Transverse colon (tissue), 4 donors: ENCODE measurements at regions not wholly inside any gene's neighbourhood (a gene's known extent, or its start where the extent isn't known, plus 50 kb on each side); places are given as distances from the start of the nearest gene placed in this dataset.
A peak's percentile ranks its signal among the peaks of the same experiment; 100 is the strongest.

Source experiments
- DNase-seq: peaks from one replicate; pipeline ENCODE4 v3.0.0-alpha.2; 2019
- H3K27ac ChIP-seq, 4 donors: fragments of 200-600 bp; sonication (generic); 2 replicates each; pipeline ENCODE4 v1.5.1; 2016 to 2018; ENCODE audit warnings: inconsistent platforms in 4 of 4
- H3K27me3 ChIP-seq: fragments of 200-600 bp; sonication (generic); 2 replicates; pipeline ENCODE4 v1.5.1; 2017; ENCODE audit warnings: inconsistent platforms
- H3K36me3 ChIP-seq, 4 donors: fragments of 200-600 bp; sonication (generic); 2 replicates each; pipeline ENCODE4 v1.5.1; 2017 to 2019; ENCODE audit warnings: inconsistent platforms in 4 of 4
- H3K4me1 ChIP-seq, 4 donors: fragments of 200-600 bp; sonication (generic); 2 replicates each; pipeline ENCODE4 v1.5.1; 2017 to 2020; ENCODE audit warnings: inconsistent platforms in 4 of 4
- H3K4me3 ChIP-seq, 4 donors: fragments of 200-600 bp; sonication (generic); 1 replicate in 1 of 4; 2 replicates in 3 of 4; pipeline versions ENCODE4 v1.5.1 to v1.6.1; 2017 to 2019; ENCODE audit warnings: inconsistent platforms in 4 of 4
- H3K9me3 ChIP-seq, 2 donors: fragments of 200-600 bp; sonication (generic); 2 replicates each; pipeline ENCODE4 v1.5.1; 2017 to 2019; ENCODE audit warnings: inconsistent platforms in 2 of 2
- CTCF ChIP-seq, 5 experiments: fragments of 200-600 bp in 3 of 5; fragments of 450-650 bp in 2 of 5; sonication (generic) in 3 of 5; IDR thresholded peaks; 1 replicate in 2 of 5; 2 replicates in 3 of 5; pipeline ENCODE4 v1.5.1; 2016 to 2017; ENCODE audit warnings: antibody characterized with exemption in 5 of 5, inconsistent platforms in 3 of 5, mild to moderate bottlenecking in 2 of 5, moderate library complexity in 1 of 5
- EP300 ChIP-seq: sonication (generic); formaldehyde crosslinking; IDR thresholded peaks from one replicate; pipeline ENCODE4 v1.6.1; 2017; ENCODE audit warnings: antibody characterized with exemption, low read depth
- POLR2A ChIP-seq: fragments of 450-650 bp; IDR thresholded peaks from one replicate; pipeline ENCODE4 v1.6.1; 2016; ENCODE audit warnings: antibody characterized with exemption, mild to moderate bottlenecking, moderate library complexity
- POLR2AphosphoS5 ChIP-seq, 3 donors: sonication (generic); formaldehyde crosslinking; IDR thresholded peaks; one replicate each; pipeline ENCODE4 v1.6.1; 2016; ENCODE audit warnings: antibody characterized with exemption in 3 of 3
- WGBS, 2 donors: methylation state at CpG; one replicate each; pipeline ENCODE4 v1.1.5; 2018; ENCODE audit warnings: low coverage in 1 of 2; 5-methylcytosine and 5-hydroxymethylcytosine counted together
- in situ Hi-C, 4 donors: fragments of 200-750 bp; cut with MboI; loops; one replicate each; pipeline versions ENCODE4 v1.15.0 to v1.15.1; 2017; ENCODE audit warnings: low sequenced_read_pairs in 3 of 4, low pct_ligation_motif_present in 1 of 4, low pct_unique_long_range_greater_than_20kb in 1 of 4
- intact Hi-C: fragments of 100-400 bp; cut with DNase I; formaldehyde crosslinking; loops from one replicate; pipeline ENCODE4 v1.15.1; 2023; ENCODE audit warnings: low total_unique reads

- H3K4me3 ChIP-seq = no peak overlapping the region
- in situ Hi-C loops = no loop called here
- no peaks in the 10 kb centered on the region for H3K27me3 ChIP-seq
- peak; percentile 33 for DNase-seq
- no peaks in the 10 kb centered on the region for H3K36me3 ChIP-seq
- H3K27ac ChIP-seq = peak overlapping the region in 2 of 4 donors; percentile 9 to 37
- intact Hi-C loops = no loop called here
- H3K9me3 ChIP-seq = no peaks in the 10 kb centered on the region
- TF ChIP-seq EP300 = no peak
- TF ChIP-seq POLR2A = no peak
- 71 to 90% methylated on average over 2 to 7 of the region's 7 CpGs for whole genome bisulfite sequencing, 2 donors
- peaks cover 13 to 48% (median 25%) of the 10 kb centered on the region in 4 donors for H3K4me1 ChIP-seq
Measured at GRCh38 chr1:244352156-244352830, 99.4 kb downstream of the ADSS2 start.

GRCh38 chr1:244353551-244354091 lies 98.1 kb downstream of the ADSS2 start:
- Histone ChIP-seq H3K27me3 (no peaks in the 10 kb centered on the region), H3K36me3 (no peaks in the 10 kb centered on the region), H3K4me1 (peaks cover 10 to 37% (median 23%) of the 10 kb centered on the region in 4 donors), H3K27ac (peak overlapping the region; percentile 38 to 70 (median 58)), H3K4me3 (no peak overlapping the region), H3K9me3 (no peaks in the 10 kb centered on the region)
- intact Hi-C loops = no loop called here
- no peak for TF ChIP-seq EP300
- peak; percentile 22 to 38 (median 27) for TF ChIP-seq POLR2AphosphoS5 (IDR thresholded peaks at IDR 0.05)
- peak; percentile 68 for DNase-seq
- in situ Hi-C loops = no loop called here
- 28 to 39% methylated on average over 3 to 7 of the region's 7 CpGs for WGBS, 2 donors

GRCh38 chr1:244354810-244355278 lies 96.9 kb downstream of the ADSS2 start:
- in situ Hi-C loops = no loop called here
- 58 to 75% methylated on average over 5 of the region's 5 CpGs for WGBS, 2 donors
- H3K9me3 ChIP-seq = no peaks in the 10 kb centered on the region
- H3K27me3 ChIP-seq = no peaks in the 10 kb centered on the region
- H3K4me1 ChIP-seq = peaks cover under 1 to 25% (median 11%) of the 10 kb centered on the region in 4 donors
- H3K4me3 ChIP-seq = no peak overlapping the region
- H3K27ac ChIP-seq = no peak overlapping the region
- no peak for DNase-seq
- TF ChIP-seq EP300 (no peak), CTCF (IDR thresholded peaks at IDR 0.05) (no peak), POLR2A (no peak), POLR2AphosphoS5 (IDR thresholded peaks at IDR 0.05) (no peak)
- no peaks in the 10 kb centered on the region for H3K36me3 ChIP-seq
- intact Hi-C loops = no loop called here

GRCh38 chr1:244356376-244356775 lies 95.3 kb downstream of the ADSS2 start:
- Histone ChIP-seq H3K27ac (no peak overlapping the region), H3K9me3 (no peaks in the 10 kb centered on the region), H3K36me3 (no peaks in the 10 kb centered on the region), H3K4me1 (peaks cover 0 to 19% (median 9%) of the 10 kb centered on the region in 4 donors), H3K27me3 (no peaks in the 10 kb centered on the region), H3K4me3 (no peak overlapping the region)
- no peak for DNase-seq
- intact Hi-C loops = no loop called here
- WGBS, 2 donors = 73 to 74% methylated on average over 1 of the region's 1 CpG
- TF ChIP-seq POLR2AphosphoS5 (IDR thresholded peaks at IDR 0.05) (no peak), POLR2A (no peak), CTCF (IDR thresholded peaks at IDR 0.05) (no peak), EP300 (no peak)
- in situ Hi-C loops = no loop called here
